SK-N-MC (cell line): ENCODE measurements at regions not wholly inside any gene's neighbourhood (a gene's known extent, or its start where the extent isn't known, plus 50 kb on each side); places are given as distances from the start of the nearest gene placed in this dataset.

ENCODE experiments used
- EZH2 ChIP-seq: fragments of 200-600 bp; sonication (generic); IDR thresholded peaks from one replicate; pipeline ENCODE4 v1.6.1; 2017; ENCODE audit warnings: antibody characterized with exemption
- FOXP2 ChIP-seq: optimal IDR thresholded peaks from 2 replicates; pipeline ENCODE3; 2011; ENCODE audit warnings: mild to moderate bottlenecking, moderate library complexity; ENCODE audit not compliant: insufficient read depth; ENCODE audit errors: extremely low read length, control extremely low read depth
- POLR2AphosphoS5 ChIP-seq: IDR thresholded peaks from 2 replicates; pipeline ENCODE4 v1.6.1; 2012; ENCODE audit warnings: mild to moderate bottlenecking, low read depth, low read length, borderline replicate concordance

DNA sequence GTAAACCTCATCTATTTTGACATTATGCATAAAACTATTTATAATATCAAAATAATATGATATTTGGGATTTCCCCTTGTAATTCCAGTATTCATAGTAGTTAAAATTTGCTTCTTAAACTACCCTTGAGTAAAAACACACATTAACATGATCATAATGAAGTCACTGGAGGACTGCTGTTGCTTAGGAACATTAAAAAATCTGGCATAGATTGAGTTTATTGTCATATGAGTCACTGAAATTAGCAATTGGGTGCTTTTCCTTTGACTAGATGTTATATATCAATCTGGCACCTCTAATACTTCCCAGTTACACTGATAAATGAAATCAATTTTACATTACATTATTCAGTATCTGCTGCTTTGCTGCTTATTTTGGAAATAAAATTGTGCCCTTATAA is 57.0 kb upstream of the ZC3H15 start:
- TF ChIP-seq EZH2 (no peak), POLR2AphosphoS5 (no peak), FOXP2 (no peak)
